ENCODE measurements at regions not wholly inside any gene's neighbourhood (a gene's known extent, or its start where the extent isn't known, plus 50 kb on each side); places are given as distances from the start of the nearest gene placed in this dataset.

GRCh38 chr2:55102056-55102812 lies 52.0 kb upstream of the RTN4 start:
- H3K4me3 ChIP-seq = no peak overlapping the region
- peak; percentile 23 for ATAC-seq

DNA sequence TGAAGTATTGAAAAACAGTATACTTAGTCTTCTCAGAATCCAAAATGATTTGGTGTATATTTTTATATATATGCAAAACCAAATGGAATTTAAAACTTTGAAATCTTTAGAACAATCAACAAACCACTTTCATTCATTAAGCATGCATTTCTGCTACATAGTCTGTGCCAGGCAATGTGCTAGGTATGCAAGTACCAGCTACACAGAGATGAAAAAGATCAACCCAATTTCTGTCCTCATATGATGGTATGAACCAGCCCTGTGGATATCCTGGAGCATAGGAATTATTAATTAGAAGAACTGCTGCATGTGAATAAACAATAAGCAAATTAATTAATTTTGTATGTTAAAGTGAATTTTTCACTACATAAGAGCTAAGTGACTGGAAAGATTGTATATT lies 51.2 kb upstream of the RTN4 start:
- TF ChIP-seq POLR2A (IDR thresholded peaks at IDR 0.05) (no peak), CTCF (IDR thresholded peaks at IDR 0.05) (no peak), EP300 (IDR thresholded peaks at IDR 0.05) (no peak), POLR2AphosphoS5 (IDR thresholded peaks at IDR 0.05) (no peak)
- no peaks in the 10 kb centered on the region for H3K9me3 ChIP-seq
- H3K27me3 ChIP-seq = no peaks in the 10 kb centered on the region
- ATAC-seq = no peak
- no peak overlapping the region for H3K4me3 ChIP-seq
- peaks cover 28 to 53% (median 37%) of the 10 kb centered on the region in 3 donors for H3K4me1 ChIP-seq
- peak overlapping the region; percentile 76 to 96 (median 86) for H3K27ac ChIP-seq
- no peaks in the 10 kb centered on the region for H3K36me3 ChIP-seq

More at GRCh38 chr2:55102056-55102812, 52.0 kb upstream of the RTN4 start:
- H3K9me3 ChIP-seq = no peaks in the 10 kb centered on the region
- WGBS, 2 donors (ENCODE audit: low coverage in 1 of 2) = 46 to 52% methylated on average over 4 of the region's 4 CpGs
- H3K27me3 ChIP-seq = no peaks in the 10 kb centered on the region
- peaks cover 20 to 51% (median 32%) of the 10 kb centered on the region in 3 donors for H3K4me1 ChIP-seq
- no peaks in the 10 kb centered on the region for H3K36me3 ChIP-seq
- H3K27ac ChIP-seq = peak overlapping the region; percentile 76 to 96 (median 86)
- TF ChIP-seq EP300 (IDR thresholded peaks at IDR 0.05) (no peak), CTCF (IDR thresholded peaks at IDR 0.05) (no peak), POLR2AphosphoS5 (IDR thresholded peaks at IDR 0.05) (peak; percentile 76), POLR2A (IDR thresholded peaks at IDR 0.05) (no peak)

DNA sequence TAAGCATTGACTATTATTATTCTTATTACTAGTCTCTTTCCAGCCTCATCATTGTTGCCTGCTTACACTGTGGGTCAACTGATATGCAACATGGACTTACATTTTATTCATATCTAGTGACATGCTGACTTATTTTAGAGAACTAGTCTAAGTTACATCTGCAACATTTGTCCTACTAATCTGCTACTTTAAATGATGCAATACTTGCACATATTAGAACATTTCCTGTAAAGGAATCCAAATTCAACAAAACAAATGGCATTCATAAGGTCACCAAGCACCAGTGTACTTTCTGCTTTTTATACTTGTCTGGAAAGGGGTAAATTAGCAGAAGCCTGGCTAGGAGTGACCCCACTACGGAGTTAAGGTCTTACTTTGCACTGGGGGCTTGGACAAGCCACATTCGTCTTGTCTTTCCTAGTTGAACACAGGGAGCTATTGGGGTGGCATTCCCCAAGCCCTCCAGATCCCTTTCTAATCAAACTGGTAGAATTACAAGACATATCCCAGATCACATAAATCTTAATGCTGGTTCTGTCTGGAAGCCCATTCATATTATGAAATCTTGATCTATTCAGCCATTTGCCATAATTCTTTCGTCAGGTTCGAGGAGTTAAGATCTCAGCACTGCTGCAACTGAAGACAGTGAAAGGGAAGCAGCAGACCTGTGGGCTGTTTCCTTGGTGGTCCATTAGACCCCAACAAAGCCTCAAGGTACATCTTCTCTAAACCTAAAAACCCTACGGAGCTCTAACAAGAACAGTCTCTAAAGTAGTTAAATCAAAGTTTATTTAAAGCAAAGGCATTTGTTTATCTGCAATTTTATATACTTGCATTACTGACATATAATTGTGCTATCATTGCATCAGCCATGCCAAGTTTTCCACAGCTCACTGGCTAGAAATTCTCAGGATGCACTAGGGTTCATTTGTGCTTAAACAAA lies 49.9 kb upstream of the RTN4 start:
- Histone ChIP-seq H3K27ac (peak overlapping the region; percentile 67 to 88 (median 80)), H3K27me3 (no peaks in the 10 kb centered on the region), H3K4me1 (peaks cover 35 to 63% (median 41%) of the 10 kb centered on the region in 3 donors), H3K9me3 (no peaks in the 10 kb centered on the region), H3K36me3 (no peaks in the 10 kb centered on the region), H3K4me3 (no peak overlapping the region)
- ATAC-seq = peak; percentile 68
- TF ChIP-seq POLR2A (IDR thresholded peaks at IDR 0.05) (no peak), POLR2AphosphoS5 (IDR thresholded peaks at IDR 0.05) (peak; percentile 97), EP300 (IDR thresholded peaks at IDR 0.05) (no peak), CTCF (IDR thresholded peaks at IDR 0.05) (no peak)
- WGBS, 2 donors (ENCODE audit: low coverage in 1 of 2) = 13 to 39% methylated on average over 5 of the region's 5 CpGs
